Limb (tissue), 2 donors: ENCODE measurements at regions not wholly inside any gene's neighbourhood (a gene's known extent, or its start where the extent isn't known, plus 50 kb on each side); places are given as distances from the start of the nearest gene placed in this dataset.
A peak's percentile ranks its signal among the peaks of the same experiment; 100 is the strongest.

Experiments
- DNase-seq, 2 donors: peaks; one replicate each; pipeline ENCODE4 v3.0.0-alpha.2; 2016; ENCODE audit errors: extremely low spot score in 2 of 2

GRCh38 chr13:39159846-39160370 lies 121.7 kb downstream of the NHLRC3 start:
- DNase-seq, result no peak

GRCh38 chr13:39167018-39167417 lies 128.8 kb downstream of the NHLRC3 start:
- no peak for DNase-seq

GRCh38 chr13:39170711-39171110 lies 132.5 kb downstream of the NHLRC3 start:
- DNase-seq, result no peak

- DNase-seq, result no peak
Observed at GRCh38 chr13:39185326-39185725, 147.1 kb downstream of the NHLRC3 start.

GRCh38 chr13:39186205-39186875 lies 148.1 kb downstream of the NHLRC3 start:
- DNase-seq, result peak in 1 of 2 donors; percentile 38

GRCh38 chr13:39189778-39190177 lies 151.5 kb downstream of the NHLRC3 start:
- DNase-seq, result no peak

- DNase-seq, result no peak
Observed at GRCh38 chr13:39196965-39197646, 158.8 kb downstream of the NHLRC3 start.

GRCh38 chr13:39197647-39198007 lies 159.4 kb downstream of the NHLRC3 start:
- DNase-seq, result no peak

GRCh38 chr13:39200249-39200910 lies 162.1 kb downstream of the NHLRC3 start:
- no peak for DNase-seq

GRCh38 chr13:39201180-39201579 lies 162.9 kb downstream of the NHLRC3 start:
- no peak for DNase-seq

- no peak for DNase-seq
Observed at GRCh38 chr13:39202746-39203145, 164.5 kb downstream of the NHLRC3 start.

GRCh38 chr13:39208636-39209035 lies 170.4 kb downstream of the NHLRC3 start:
- DNase-seq, result no peak

- no peak for DNase-seq
Observed at GRCh38 chr13:39209731-39210531, 171.7 kb downstream of the NHLRC3 start.

GRCh38 chr13:39210961-39211534 lies 172.8 kb downstream of the NHLRC3 start:
- DNase-seq, result no peak

GRCh38 chr13:39215971-39216370 lies 177.7 kb downstream of the NHLRC3 start:
- no peak for DNase-seq

GRCh38 chr13:39217471-39217870 lies 179.2 kb downstream of the NHLRC3 start:
- DNase-seq, result no peak

- no peak for DNase-seq
Observed at GRCh38 chr13:39224671-39225240, 186.5 kb downstream of the NHLRC3 start.

GRCh38 chr13:39225860-39226259 lies 187.6 kb downstream of the NHLRC3 start:
- no peak for DNase-seq

- no peak for DNase-seq
Observed at GRCh38 chr13:39226359-39226758, 188.1 kb downstream of the NHLRC3 start.

GRCh38 chr13:39232401-39232980 lies 194.2 kb downstream of the NHLRC3 start:
- no peak for DNase-seq

GRCh38 chr13:39232999-39233398 lies 194.7 kb downstream of the NHLRC3 start:
- DNase-seq, result no peak
